Astrocyte (in vitro differentiated cells and primary cell): ENCODE measurements at regions not wholly inside any gene's neighbourhood (a gene's known extent, or its start where the extent isn't known, plus 50 kb on each side); places are given as distances from the start of the nearest gene placed in this dataset.
"Not testable (repeated sequence)": the region's sequence is repeated elsewhere in the genome, so short reads cannot be mapped to it uniquely, and the experiment has no call there.

ENCODE experiments used
- CTCF ChIP-seq: IDR thresholded peaks from 2 replicates; pipeline ENCODE4 v1.5.1; 2011; ENCODE audit warnings: low read depth, mild to moderate bottlenecking, inconsistent platforms, low read length, moderate library complexity; ENCODE audit not compliant: insufficient read depth
- EZH2 ChIP-seq: IDR thresholded peaks from 2 replicates; pipeline ENCODE4 v1.6.1; 2012; ENCODE audit warnings: mild to moderate bottlenecking, low read length, inconsistent platforms; ENCODE audit not compliant: insufficient read depth

GRCh38 chr2:111290370-111290769, 169.7 kb downstream of the BCL2L11 start:
- not testable (repeated sequence) for TF ChIP-seq EZH2, CTCF
